ENCODE measurements at regions not wholly inside any gene's neighbourhood (a gene's known extent, or its start where the extent isn't known, plus 50 kb on each side); places are given as distances from the start of the nearest gene placed in this dataset.

- DNase-seq (ENCODE audit: low spot score), result no peak
- 93% methylated on average over 1 of the region's 1 CpG for WGBS
These were observed 408.0 kb upstream of the DDX18 start for GRCh38 chr2:117406443-117406842.

GRCh38 chr2:117407746-117408145, 406.7 kb upstream of the DDX18 start:
- H3K9me3 ChIP-seq (ENCODE audit: control insufficient read depth in 4 of 4, low read length in 3 of 4), result no peaks in the 10 kb centered on the region
- no peaks in the 10 kb centered on the region for H3K4me1 ChIP-seq (ENCODE audit: control insufficient read depth in 4 of 4, insufficient read depth in 4 of 4, low read length in 3 of 4)
- H3K27ac ChIP-seq (ENCODE audit: low read depth in 1 of 2, low read length in 2 of 2), result no peak overlapping the region
- no peaks in the 10 kb centered on the region for H3K27me3 ChIP-seq (ENCODE audit: control insufficient read depth in 4 of 4, insufficient read depth in 4 of 4, low read length in 3 of 4)
- no peak for DNase-seq (ENCODE audit: low spot score)
- H3K36me3 ChIP-seq (ENCODE audit: control insufficient read depth in 4 of 4, insufficient read depth in 3 of 4, low read depth in 1 of 4, low read length in 3 of 4), result no peaks in the 10 kb centered on the region
- H3K9ac ChIP-seq (ENCODE audit: low read depth in 1 of 2, low read length in 2 of 2), result no peak overlapping the region
- TF ChIP-seq CTCF (IDR thresholded peaks at IDR 0.05; ENCODE audit: low read depth, low read length, missing input control) (no peak), REST (IDR thresholded peaks at IDR 0.05) (no peak), NR2F2 (IDR thresholded peaks at IDR 0.05) (no peak), EGR1 (IDR thresholded peaks at IDR 0.05; ENCODE audit: low read depth in 2 of 2) (no peak), TAF1 (conservative IDR thresholded peaks at IDR 0.05) (no peak), GABPA (IDR thresholded peaks at IDR 0.05 in 1 of 2, conservative IDR thresholded peaks at IDR 0.05 in 1 of 2) (no peak), RXRA (IDR thresholded peaks at IDR 0.05) (no peak), HNF4G (IDR thresholded peaks at IDR 0.05) (no peak), YY1 (IDR thresholded peaks at IDR 0.05) (no peak), FOXA1 (IDR thresholded peaks at IDR 0.05) (no peak), RAD21 (IDR thresholded peaks at IDR 0.05) (no peak), ATF3 (IDR thresholded peaks at IDR 0.05) (no peak)
- WGBS, result 64% methylated on average over 4 of the region's 4 CpGs
- H3K4me3 ChIP-seq (ENCODE audit: low read depth in 1 of 3, low read length in 3 of 3), result no peak overlapping the region

More at GRCh38 chr2:117406443-117406842, 408.0 kb upstream of the DDX18 start:
- no peaks in the 10 kb centered on the region for H3K36me3 ChIP-seq (ENCODE audit: control insufficient read depth in 4 of 4, insufficient read depth in 3 of 4, low read depth in 1 of 4, low read length in 3 of 4)
- H3K9ac ChIP-seq (ENCODE audit: low read depth in 1 of 2, low read length in 2 of 2), result no peak overlapping the region
- no peak overlapping the region for H3K4me3 ChIP-seq (ENCODE audit: low read depth in 1 of 3, low read length in 3 of 3)
- TF ChIP-seq RAD21 (IDR thresholded peaks at IDR 0.05), result no peak
- no peak for TF ChIP-seq FOXA2 (IDR thresholded peaks at IDR 0.05)
- no peak for TF ChIP-seq TAF1 (conservative IDR thresholded peaks at IDR 0.05)
- TF ChIP-seq HNF4G (IDR thresholded peaks at IDR 0.05), result no peak
- TF ChIP-seq REST (IDR thresholded peaks at IDR 0.05), result no peak
- no peak for TF ChIP-seq EGR1 (IDR thresholded peaks at IDR 0.05; ENCODE audit: low read depth in 2 of 2)
- no peaks in the 10 kb centered on the region for H3K27me3 ChIP-seq (ENCODE audit: control insufficient read depth in 4 of 4, insufficient read depth in 4 of 4, low read length in 3 of 4)
- H3K9me3 ChIP-seq (ENCODE audit: control insufficient read depth in 4 of 4, low read length in 3 of 4), result no peaks in the 10 kb centered on the region
- H3K27ac ChIP-seq (ENCODE audit: low read depth in 1 of 2, low read length in 2 of 2), result no peak overlapping the region
- no peaks in the 10 kb centered on the region for H3K4me1 ChIP-seq (ENCODE audit: control insufficient read depth in 4 of 4, insufficient read depth in 4 of 4, low read length in 3 of 4)

All from liver (tissue), 8 donors.